Right atrium auricular region (tissue), 2 donors: ENCODE measurements at regions not wholly inside any gene's neighbourhood (a gene's known extent, or its start where the extent isn't known, plus 50 kb on each side); places are given as distances from the start of the nearest gene placed in this dataset.
"Not testable (repeated sequence)": the region's sequence is repeated elsewhere in the genome, so short reads cannot be mapped to it uniquely, and the experiment has no call there.

Experiments
- DNase-seq: peaks from one replicate; pipeline ENCODE4 v3.0.0-alpha.2; 2019; ENCODE audit warnings: low spot score
- H3K27ac ChIP-seq, 2 donors: fragments of 200-600 bp; sonication (generic); 1 replicate in 1 of 2; 2 replicates in 1 of 2; pipeline ENCODE4 v1.5.1; 2016 to 2019
- H3K27me3 ChIP-seq, 2 donors: fragments of 200-600 bp; sonication (generic); one replicate each; pipeline versions ENCODE4 v1.5.1 to v1.6.0; 2017 to 2019
- H3K36me3 ChIP-seq: fragments of 200-600 bp; sonication (generic); one replicate; pipeline ENCODE4 v1.5.1; 2016
- H3K4me1 ChIP-seq, 2 donors: fragments of 200-600 bp; sonication (generic); one replicate each; pipeline versions ENCODE4 v1.5.1 to v1.6.0; 2017 to 2019
- H3K4me3 ChIP-seq, 2 donors: fragments of 200-600 bp; sonication (generic); 1 replicate in 1 of 2; 2 replicates in 1 of 2; pipeline ENCODE4 v1.5.1; 2017 to 2019; ENCODE audit warnings: mild to moderate bottlenecking in 1 of 2, moderate library complexity in 1 of 2
- H3K9me3 ChIP-seq, 2 donors: fragments of 200-600 bp; sonication (generic); one replicate each; pipeline ENCODE4 v1.5.1; 2019
- CTCF ChIP-seq, 2 donors: fragments of 200-600 bp; sonication (generic); IDR thresholded peaks; one replicate each; pipeline ENCODE4 v1.5.1; 2019; ENCODE audit warnings: antibody characterized with exemption in 2 of 2

GRCh38 chr13:72561791-72562190 is 165.6 kb downstream of the MZT1 start:
- no peaks in the 10 kb centered on the region for H3K4me1 ChIP-seq
- H3K9me3 ChIP-seq, result no peaks in the 10 kb centered on the region
- H3K27me3 ChIP-seq, result no peaks in the 10 kb centered on the region
- H3K27ac ChIP-seq, result no peak overlapping the region
- H3K4me3 ChIP-seq, result no peak overlapping the region
- DNase-seq, result no peak
- no peak for TF ChIP-seq CTCF (IDR thresholded peaks at IDR 0.05)
- H3K36me3 ChIP-seq, result no peaks in the 10 kb centered on the region

GRCh38 chr13:72559716-72560115 is 167.7 kb downstream of the MZT1 start:
- Histone ChIP-seq H3K9me3 (no peaks in the 10 kb centered on the region), H3K36me3 (no peaks in the 10 kb centered on the region), H3K4me3 (no peak overlapping the region), H3K27ac (no peak overlapping the region), H3K4me1 (no peaks in the 10 kb centered on the region), H3K27me3 (no peaks in the 10 kb centered on the region)
- TF ChIP-seq CTCF (IDR thresholded peaks at IDR 0.05), result no peak
- no peak for DNase-seq

- no peaks in the 10 kb centered on the region for H3K36me3 ChIP-seq
- no peaks in the 10 kb centered on the region for H3K9me3 ChIP-seq
- TF ChIP-seq CTCF (IDR thresholded peaks at IDR 0.05), result no peak
- no peaks in the 10 kb centered on the region for H3K4me1 ChIP-seq
- H3K27me3 ChIP-seq, result no peaks in the 10 kb centered on the region
- no peak overlapping the region for H3K27ac ChIP-seq
- no peak for DNase-seq
- H3K4me3 ChIP-seq, result no peak overlapping the region
Observed at GRCh38 chr13:72556945-72557344, 170.5 kb downstream of the MZT1 start.

- no peaks in the 10 kb centered on the region for H3K4me1 ChIP-seq
- no peak for TF ChIP-seq CTCF (IDR thresholded peaks at IDR 0.05)
- no peaks in the 10 kb centered on the region for H3K9me3 ChIP-seq
- H3K4me3 ChIP-seq, result no peak overlapping the region
- no peaks in the 10 kb centered on the region for H3K36me3 ChIP-seq
- DNase-seq, result no peak
- H3K27me3 ChIP-seq, result no peaks in the 10 kb centered on the region
- H3K27ac ChIP-seq, result no peak overlapping the region
Observed at GRCh38 chr13:72555601-72556000, 171.8 kb downstream of the MZT1 start.

DNA sequence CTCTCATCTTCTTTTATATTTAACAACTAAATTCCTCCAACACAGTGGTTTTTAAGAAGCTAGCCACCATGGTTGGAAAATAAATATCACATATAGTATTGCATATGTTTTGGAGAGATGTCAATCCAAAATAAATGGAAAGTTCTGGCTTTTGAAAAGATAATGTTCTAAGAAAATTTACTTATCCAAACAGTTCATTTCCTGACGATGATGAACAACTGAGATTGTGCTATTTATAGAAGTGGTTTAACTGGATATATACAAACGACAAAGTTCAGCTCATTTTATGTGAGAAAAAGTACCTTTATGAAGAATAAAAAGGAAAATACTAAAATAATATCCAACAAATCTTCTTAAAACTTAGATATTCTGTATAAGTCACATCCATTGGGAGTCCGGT is 174.7 kb downstream of the MZT1 start:
- no peaks in the 10 kb centered on the region for H3K36me3 ChIP-seq
- no peaks in the 10 kb centered on the region for H3K9me3 ChIP-seq
- H3K4me1 ChIP-seq, result no peaks in the 10 kb centered on the region
- no peaks in the 10 kb centered on the region for H3K27me3 ChIP-seq
- H3K27ac ChIP-seq, result no peak overlapping the region
- no peak overlapping the region for H3K4me3 ChIP-seq
- no peak for TF ChIP-seq CTCF (IDR thresholded peaks at IDR 0.05)
- no peak for DNase-seq

DNA sequence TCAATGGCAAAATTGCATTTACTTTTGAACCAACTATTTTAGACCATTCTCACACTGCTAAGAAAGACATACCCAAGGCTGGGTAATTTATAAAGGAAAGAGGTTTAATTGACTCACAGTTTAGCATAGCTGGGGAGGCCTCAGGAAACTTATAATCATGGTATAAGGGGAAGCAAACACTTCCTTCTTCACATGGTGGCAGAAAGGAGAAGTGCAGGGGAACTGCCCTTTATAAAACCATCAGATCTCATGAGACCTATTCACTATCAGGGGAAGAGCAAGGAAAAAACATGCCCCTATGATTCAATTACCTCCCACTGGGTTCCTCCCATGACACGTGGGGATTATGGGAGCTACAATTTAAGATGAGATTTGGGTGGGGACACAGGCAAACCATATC is 181.5 kb downstream of the MZT1 start:
- not testable (repeated sequence) for DNase-seq, H3K9me3 ChIP-seq, H3K4me3 ChIP-seq, H3K4me1 ChIP-seq, H3K27me3 ChIP-seq, H3K27ac ChIP-seq, H3K36me3 ChIP-seq
